ENCODE measurements at regions not wholly inside any gene's neighbourhood (a gene's known extent, or its start where the extent isn't known, plus 50 kb on each side); places are given as distances from the start of the nearest gene placed in this dataset.

- no peak for DNase-seq (ENCODE audit: low read depth)
Observed at GRCh38 chr6:134525190-134525868, 207.4 kb upstream of the SGK1 start.

- peak; percentile 60 for DNase-seq (ENCODE audit: low read depth)
Observed at GRCh38 chr6:134523903-134524650, 206.2 kb upstream of the SGK1 start.

- no peak for DNase-seq (ENCODE audit: low read depth)
Observed at GRCh38 chr6:134523051-134523450, 205.1 kb upstream of the SGK1 start.

- no peak for DNase-seq (ENCODE audit: low read depth)
Observed at GRCh38 chr6:134521116-134521501, 203.2 kb upstream of the SGK1 start.

- DNase-seq (ENCODE audit: low read depth): peak; percentile 79
Observed at GRCh38 chr6:134520181-134521115, 202.5 kb upstream of the SGK1 start.

- DNase-seq (ENCODE audit: low read depth): no peak
Observed at GRCh38 chr6:134519465-134519864, 201.6 kb upstream of the SGK1 start.

GRCh38 chr6:134517868-134518267, 200.0 kb upstream of the SGK1 start:
- DNase-seq (ENCODE audit: low read depth): no peak

GRCh38 chr6:134517145-134517658, 199.3 kb upstream of the SGK1 start:
- DNase-seq (ENCODE audit: low read depth): peak; percentile 83

- no peak for DNase-seq (ENCODE audit: low read depth)
Observed at GRCh38 chr6:134516582-134516981, 198.7 kb upstream of the SGK1 start.

- DNase-seq (ENCODE audit: low read depth): no peak
Observed at GRCh38 chr6:134515986-134516385, 198.1 kb upstream of the SGK1 start.

- DNase-seq (ENCODE audit: low read depth): no peak
Observed at GRCh38 chr6:134512981-134513391, 195.1 kb upstream of the SGK1 start.

GRCh38 chr6:134511984-134512683, 194.2 kb upstream of the SGK1 start:
- no peak for DNase-seq (ENCODE audit: low read depth)

GRCh38 chr6:134510920-134511319, 193.0 kb upstream of the SGK1 start:
- no peak for DNase-seq (ENCODE audit: low read depth)

GRCh38 chr6:134510142-134510541, 192.2 kb upstream of the SGK1 start:
- no peak for DNase-seq (ENCODE audit: low read depth)

- DNase-seq (ENCODE audit: low read depth): peak; percentile 39
Observed at GRCh38 chr6:134508862-134509498, 191.1 kb upstream of the SGK1 start.

GRCh38 chr6:134506162-134506561, 188.2 kb upstream of the SGK1 start:
- no peak for DNase-seq (ENCODE audit: low read depth)

- DNase-seq (ENCODE audit: low read depth): peak; percentile 87
Observed at GRCh38 chr6:134503585-134504281, 185.8 kb upstream of the SGK1 start.

- no peak for DNase-seq (ENCODE audit: low read depth)
Observed at GRCh38 chr6:134502614-134503549, 185.0 kb upstream of the SGK1 start.

- peak; percentile 55 for DNase-seq (ENCODE audit: low read depth)
Observed at GRCh38 chr6:134495890-134496248, 178.0 kb upstream of the SGK1 start.
